GM12878 (cell line): ENCODE measurements at regions not wholly inside any gene's neighbourhood (a gene's known extent, or its start where the extent isn't known, plus 50 kb on each side); places are given as distances from the start of the nearest gene placed in this dataset.

Source experiments
- ATF2 ChIP-seq: IDR thresholded peaks from 2 replicates; pipeline ENCODE4 v1.6.1; 2012; ENCODE audit warnings: low read length, inconsistent platforms
- BCLAF1 ChIP-seq: fragments of 450-650 bp; IDR thresholded peaks from 2 replicates; pipeline ENCODE4 v1.6.1; 2017; ENCODE audit warnings: antibody characterized with exemption, mild to moderate bottlenecking, moderate library complexity
- CBX3 ChIP-seq: fragments of 200-600 bp; sonication (generic); IDR thresholded peaks from 2 replicates; pipeline ENCODE4 v1.6.1; 2016; ENCODE audit warnings: low read depth, borderline replicate concordance
- CREM ChIP-seq: IDR thresholded peaks from 2 replicates; pipeline ENCODE4 v1.6.1; 2014; ENCODE audit warnings: antibody characterized with exemption, low read depth
- E4F1 ChIP-seq: fragments of 450-650 bp; IDR thresholded peaks from 2 replicates; pipeline ENCODE4 v1.6.1; 2018; ENCODE audit warnings: borderline replicate concordance, mild to moderate bottlenecking; ENCODE audit not compliant: partially characterized antibody
- EED ChIP-seq: sonication (generic); IDR thresholded peaks from 2 replicates; pipeline ENCODE4 v1.6.1; 2016; ENCODE audit warnings: antibody characterized with exemption, low read depth
- EZH2 ChIP-seq: IDR thresholded peaks from 2 replicates; pipeline ENCODE4 v1.6.1; 2012; ENCODE audit warnings: low read depth, mild to moderate bottlenecking, control low read depth, inconsistent platforms, low read length, borderline replicate concordance; ENCODE audit not compliant: control insufficient read depth
- LARP7 ChIP-seq: fragments of 450-650 bp; IDR thresholded peaks from 2 replicates; pipeline ENCODE4 v1.6.1; 2017; ENCODE audit warnings: mild to moderate bottlenecking
- MEF2B ChIP-seq: fragments of 450-650 bp; IDR thresholded peaks from 2 replicates; pipeline ENCODE4 v1.6.1; 2018; ENCODE audit warnings: mild to moderate bottlenecking, moderate library complexity; ENCODE audit not compliant: partially characterized antibody, poor library complexity, severe bottlenecking
- NBN ChIP-seq: fragments of 450-650 bp; IDR thresholded peaks from 2 replicates; pipeline ENCODE4 v1.6.1; 2016
- NFIC ChIP-seq: IDR thresholded peaks from 2 replicates; pipeline ENCODE4 v1.6.1; 2012; ENCODE audit warnings: low read depth, mild to moderate bottlenecking, inconsistent platforms, low read length, moderate library complexity
- NKRF ChIP-seq: fragments of 450-650 bp; conservative IDR thresholded peaks from 2 replicates; pipeline ENCODE4 v1.6.1; 2017; ENCODE audit warnings: mild to moderate bottlenecking, moderate library complexity
- PAX8 ChIP-seq: fragments of 450-650 bp; IDR thresholded peaks from 2 replicates; pipeline ENCODE4 v1.6.1; 2017; ENCODE audit warnings: mild to moderate bottlenecking, moderate library complexity
- RELA ChIP-seq: fragments of 450-650 bp; IDR thresholded peaks from 2 replicates; pipeline ENCODE4 v1.8.0; 2014; ENCODE audit warnings: borderline replicate concordance; ENCODE audit not compliant: partially characterized antibody
- SMARCA5 ChIP-seq: fragments of 450-650 bp; IDR thresholded peaks from 2 replicates; pipeline ENCODE4 v1.6.1; 2017; ENCODE audit warnings: mild to moderate bottlenecking
- WRNIP1 ChIP-seq: IDR thresholded peaks from 2 replicates; pipeline ENCODE4 v1.6.1; 2011; ENCODE audit warnings: low read depth, low read length, improper control_type of control experiment, borderline replicate concordance
- ZNF592 ChIP-seq: fragments of 450-650 bp; IDR thresholded peaks from 2 replicates; pipeline ENCODE4 v1.6.1; 2017; ENCODE audit warnings: mild to moderate bottlenecking, moderate library complexity

- no peak for TF ChIP-seq E4F1
- TF ChIP-seq EZH2, result 0 out of 2 replicates have a peak, but pooled peaks have one; percentile 17
- peak; percentile 88 for TF ChIP-seq ATF2
- TF ChIP-seq NKRF, result 0 out of 2 replicates have a peak, but pooled peaks have one; percentile 34
- peak; percentile 84 for TF ChIP-seq NFIC
- no peak for TF ChIP-seq LARP7
- peak; percentile 89 for TF ChIP-seq EED
- no peak for TF ChIP-seq ZNF592
- TF ChIP-seq PAX8, result no peak
- 0 out of 2 replicates have a peak, but pooled peaks have one; percentile 4 for TF ChIP-seq SMARCA5
- TF ChIP-seq CBX3, result no peak
- no peak for TF ChIP-seq BCLAF1
- TF ChIP-seq WRNIP1, result 0 out of 2 replicates have a peak, but pooled peaks have one; percentile 69
- no peak for TF ChIP-seq RELA
- TF ChIP-seq NBN, result 0 out of 2 replicates have a peak, but pooled peaks have one; percentile 41
- peak; percentile 70 for TF ChIP-seq MEF2B
- TF ChIP-seq CREM, result peak; percentile 51; the same call in 1 of the 2 replicates
Measured at GRCh38 chr12:11580125-11580751, 69.2 kb upstream of the ETV6 start (continued).
